HUES64 (cell line): ENCODE measurements at regions not wholly inside any gene's neighbourhood (a gene's known extent, or its start where the extent isn't known, plus 50 kb on each side); places are given as distances from the start of the nearest gene placed in this dataset.

Experiments used
- H3K27ac ChIP-seq: 2 replicates; pipeline ENCODE4 v1.7.0; 2013; ENCODE audit warnings: low read depth, low read length, inconsistent platforms
- H3K27me3 ChIP-seq: 2 replicates; pipeline ENCODE4 v1.6.1; 2013; ENCODE audit warnings: mild to moderate bottlenecking, low read length; ENCODE audit not compliant: insufficient read depth
- H3K36me3 ChIP-seq: 2 replicates; pipeline ENCODE4 v1.6.1; 2013; ENCODE audit warnings: mild to moderate bottlenecking, low read length; ENCODE audit not compliant: insufficient read depth
- H3K4me1 ChIP-seq: 2 replicates; pipeline ENCODE4 v1.6.1; 2013; ENCODE audit warnings: mild to moderate bottlenecking, low read length, moderate library complexity; ENCODE audit not compliant: insufficient read depth
- H3K4me3 ChIP-seq: 2 replicates; pipeline ENCODE4 v1.5.1; 2013; ENCODE audit warnings: mild to moderate bottlenecking, low read length, moderate library complexity
- H3K9ac ChIP-seq: 2 replicates; pipeline ENCODE4 v1.6.1; 2013; ENCODE audit warnings: mild to moderate bottlenecking, low read depth, low read length
- H3K9me3 ChIP-seq: 2 replicates; pipeline ENCODE4 v1.6.1; 2013; ENCODE audit warnings: low read depth, low read length; ENCODE audit not compliant: insufficient read depth
- WGBS: fragments of 150-250, 120-280 bp; methylation state at CpG from one replicate; pipeline ENCODE4 v1.1.7; 2013; ENCODE audit warnings: missing lambda C conversion rate; 5-methylcytosine and 5-hydroxymethylcytosine counted together

DNA sequence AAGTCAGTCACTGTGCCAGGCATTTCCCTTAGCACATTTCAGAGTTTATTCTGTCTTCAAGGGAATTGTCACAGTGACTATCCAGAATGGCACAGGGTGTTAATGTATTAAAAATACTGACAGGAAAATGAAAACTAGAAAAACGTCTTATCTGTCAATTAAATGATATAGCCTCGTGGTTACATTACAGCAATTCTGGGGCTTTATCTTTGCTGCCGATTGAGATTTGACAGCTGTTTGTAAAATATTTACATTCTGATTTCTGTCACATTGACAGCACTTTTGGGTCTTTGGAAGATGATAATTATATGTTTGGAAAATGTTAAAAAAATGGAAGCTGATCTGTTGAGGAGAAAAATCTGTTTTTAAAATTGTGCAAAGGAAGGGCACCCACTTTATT lies 250.0 kb downstream of the CHRM3 start:
- Histone ChIP-seq H3K36me3 (no peaks in the 10 kb centered on the region), H3K27me3 (no peaks in the 10 kb centered on the region), H3K4me1 (no peaks in the 10 kb centered on the region), H3K9ac (no peak overlapping the region), H3K27ac (no peak overlapping the region), H3K9me3 (no peaks in the 10 kb centered on the region), H3K4me3 (no peak overlapping the region)
- WGBS, result 92% methylated on average over 3 of the region's 3 CpGs

- Histone ChIP-seq H3K4me3 (no peak overlapping the region), H3K4me1 (no peaks in the 10 kb centered on the region), H3K27me3 (no peaks in the 10 kb centered on the region), H3K27ac (no peak overlapping the region), H3K9me3 (peaks cover 10% of the 10 kb centered on the region; the same call in 1 of the 2 replicates), H3K36me3 (0 out of 2 replicates have a peak, but pooled peaks cover 6% of the 10 kb centered on the region), H3K9ac (no peak overlapping the region)
- WGBS, result 90% methylated on average over 3 of the region's 3 CpGs
Measured at GRCh38 chr1:239644604-239645003, 258.2 kb downstream of the CHRM3 start.

DNA sequence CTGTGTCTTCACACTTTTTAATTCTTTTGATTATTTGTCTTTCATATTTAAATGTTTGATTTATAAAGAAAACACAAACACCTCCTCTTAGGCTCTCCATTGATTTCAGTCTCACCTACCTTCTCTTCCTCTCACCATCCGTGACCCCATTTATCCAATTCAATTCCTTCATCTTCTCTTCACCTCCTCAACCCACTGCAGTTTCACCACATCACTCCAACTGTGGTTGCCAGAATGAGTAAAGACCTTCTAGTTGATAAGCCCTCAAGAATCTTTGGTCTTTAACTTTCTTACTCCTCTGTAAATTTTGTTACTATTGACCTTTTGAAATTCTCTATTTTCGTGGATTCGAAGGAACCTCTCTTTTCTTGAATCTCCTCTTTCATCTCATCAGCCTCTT lies 260.7 kb downstream of the CHRM3 start:
- H3K4me1 ChIP-seq, result peaks cover 9% of the 10 kb centered on the region; the same call in 1 of the 2 replicates
- WGBS, result 93% methylated on average over 3 of the region's 3 CpGs
- H3K9ac ChIP-seq, result no peak overlapping the region
- H3K9me3 ChIP-seq, result peaks cover 19% of the 10 kb centered on the region
- H3K36me3 ChIP-seq, result 0 out of 2 replicates have a peak, but pooled peaks cover 6% of the 10 kb centered on the region
- H3K4me3 ChIP-seq, result no peak overlapping the region
- H3K27me3 ChIP-seq, result no peaks in the 10 kb centered on the region
- H3K27ac ChIP-seq, result no peak overlapping the region

DNA sequence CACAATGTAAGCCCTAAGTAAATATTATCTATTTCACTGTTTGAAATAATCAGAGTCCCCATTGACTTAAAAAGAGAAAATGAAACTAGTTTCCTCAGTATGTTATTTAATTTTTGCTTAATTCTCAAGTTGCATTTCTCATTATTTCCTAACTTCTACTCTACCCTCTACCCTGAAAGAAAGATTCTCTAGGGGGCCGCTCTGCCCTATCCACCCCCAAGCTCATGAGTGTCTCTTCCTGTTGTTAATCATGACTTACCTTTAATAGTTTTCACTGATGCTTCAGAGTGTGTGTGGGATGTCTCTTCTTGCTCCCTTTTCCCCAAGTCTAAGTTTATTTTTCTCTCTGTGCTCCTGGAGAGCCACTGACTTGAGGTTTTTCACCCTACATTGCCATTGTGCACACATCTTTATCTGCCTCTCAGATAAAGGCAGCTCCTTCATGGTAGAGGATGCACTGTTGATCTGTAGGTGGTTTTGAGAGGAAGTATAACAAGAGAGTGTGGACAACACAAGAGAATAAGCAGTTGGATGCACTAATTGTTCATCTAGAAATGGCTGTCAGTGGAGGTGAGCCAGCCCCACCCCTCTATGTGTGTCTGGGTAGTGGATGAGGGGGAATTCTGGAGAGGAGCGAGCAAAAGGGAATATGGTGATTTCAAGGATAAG lies 261.7 kb downstream of the CHRM3 start:
- Histone ChIP-seq H3K4me1 (peaks cover 12% of the 10 kb centered on the region; the same call in 1 of the 2 replicates), H3K27me3 (no peaks in the 10 kb centered on the region)
- 93% methylated on average over 2 of the region's 2 CpGs for WGBS

GRCh38 chr1:239655023-239655422 lies 268.7 kb downstream of the CHRM3 start:
- no peaks in the 10 kb centered on the region for H3K27me3 ChIP-seq
- no peaks in the 10 kb centered on the region for H3K36me3 ChIP-seq
- WGBS, result 98% methylated on average over 2 of the region's 2 CpGs
- H3K27ac ChIP-seq, result no peak overlapping the region
- no peak overlapping the region for H3K9ac ChIP-seq
- H3K9me3 ChIP-seq, result peaks cover 11% of the 10 kb centered on the region; the same call in 1 of the 2 replicates
- H3K4me1 ChIP-seq, result peaks cover 18% of the 10 kb centered on the region; the same call in 1 of the 2 replicates
- H3K4me3 ChIP-seq, result no peak overlapping the region

More for the DNA sequence above, 261.7 kb downstream of the CHRM3 start:
- no peak overlapping the region for H3K27ac ChIP-seq
- H3K36me3 ChIP-seq, result 0 out of 2 replicates have a peak, but pooled peaks cover 6% of the 10 kb centered on the region
- H3K9me3 ChIP-seq, result peaks cover 19% of the 10 kb centered on the region
- H3K9ac ChIP-seq, result no peak overlapping the region
- H3K4me3 ChIP-seq, result no peak overlapping the region

DNA sequence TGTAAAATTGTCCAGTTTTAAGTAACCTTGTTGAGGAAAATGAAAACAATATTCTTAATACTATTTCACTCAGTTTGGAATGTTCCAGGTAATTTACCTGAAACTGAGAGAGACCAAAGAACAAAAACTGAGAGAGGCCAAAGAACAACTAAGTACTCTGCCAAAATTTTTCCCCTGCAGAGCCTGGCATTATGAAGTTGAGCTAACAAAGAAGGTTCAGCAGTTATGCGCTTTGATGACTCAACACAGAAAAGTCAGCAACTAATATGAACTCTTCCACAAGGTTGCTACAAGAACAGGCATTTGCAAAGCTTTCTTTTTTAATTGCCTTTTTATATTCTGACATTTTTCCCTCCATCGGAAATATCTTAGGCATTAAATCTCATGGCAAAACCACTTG lies 270.9 kb downstream of the CHRM3 start:
- no peaks in the 10 kb centered on the region for H3K36me3 ChIP-seq
- no peak overlapping the region for H3K4me3 ChIP-seq
- 0 out of 2 replicates have a peak, but pooled peaks cover 3% of the 10 kb centered on the region for H3K9me3 ChIP-seq
- no peaks in the 10 kb centered on the region for H3K27me3 ChIP-seq
- peaks cover 6% of the 10 kb centered on the region; the same call in 1 of the 2 replicates for H3K4me1 ChIP-seq
- 90% methylated on average over 2 of the region's 2 CpGs for WGBS
- H3K9ac ChIP-seq, result no peak overlapping the region
- H3K27ac ChIP-seq, result no peak overlapping the region

GRCh38 chr1:239662950-239663349 lies 276.6 kb downstream of the CHRM3 start:
- WGBS, result 79% methylated on average over 3 of the region's 3 CpGs
- no peak overlapping the region for H3K4me3 ChIP-seq
- 0 out of 2 replicates have a peak, but pooled peaks cover 4% of the 10 kb centered on the region for H3K4me1 ChIP-seq
- H3K36me3 ChIP-seq, result no peaks in the 10 kb centered on the region
- H3K9me3 ChIP-seq, result no peaks in the 10 kb centered on the region
- H3K27ac ChIP-seq, result no peak overlapping the region
- H3K27me3 ChIP-seq, result no peaks in the 10 kb centered on the region
- no peak overlapping the region for H3K9ac ChIP-seq

GRCh38 chr1:239672256-239672655 lies 285.9 kb downstream of the CHRM3 start:
- Histone ChIP-seq H3K4me3 (no peak overlapping the region), H3K4me1 (peaks cover 28% of the 10 kb centered on the region), H3K27me3 (no peaks in the 10 kb centered on the region), H3K27ac (no peak overlapping the region), H3K36me3 (no peaks in the 10 kb centered on the region), H3K9ac (no peak overlapping the region), H3K9me3 (no peaks in the 10 kb centered on the region)
- WGBS, result 55% methylated on average over 1 of the region's 1 CpG

- Histone ChIP-seq H3K4me1 (peaks cover 13% of the 10 kb centered on the region; the same call in 1 of the 2 replicates), H3K4me3 (no peak overlapping the region), H3K36me3 (no peaks in the 10 kb centered on the region), H3K9me3 (no peaks in the 10 kb centered on the region), H3K27ac (no peak overlapping the region), H3K9ac (no peak overlapping the region), H3K27me3 (no peaks in the 10 kb centered on the region)
- 88% methylated on average over 2 of the region's 2 CpGs for WGBS
Measured at GRCh38 chr1:239675735-239676134, 289.4 kb downstream of the CHRM3 start.

GRCh38 chr1:239676522-239677273 lies 290.3 kb downstream of the CHRM3 start:
- no peak overlapping the region for H3K9ac ChIP-seq
- WGBS, result 52% methylated on average over 4 of the region's 4 CpGs
- no peak overlapping the region for H3K4me3 ChIP-seq
- no peak overlapping the region for H3K27ac ChIP-seq
- no peaks in the 10 kb centered on the region for H3K36me3 ChIP-seq
- no peaks in the 10 kb centered on the region for H3K27me3 ChIP-seq
- H3K4me1 ChIP-seq, result peaks cover 13% of the 10 kb centered on the region; the same call in 1 of the 2 replicates
- H3K9me3 ChIP-seq, result no peaks in the 10 kb centered on the region

DNA sequence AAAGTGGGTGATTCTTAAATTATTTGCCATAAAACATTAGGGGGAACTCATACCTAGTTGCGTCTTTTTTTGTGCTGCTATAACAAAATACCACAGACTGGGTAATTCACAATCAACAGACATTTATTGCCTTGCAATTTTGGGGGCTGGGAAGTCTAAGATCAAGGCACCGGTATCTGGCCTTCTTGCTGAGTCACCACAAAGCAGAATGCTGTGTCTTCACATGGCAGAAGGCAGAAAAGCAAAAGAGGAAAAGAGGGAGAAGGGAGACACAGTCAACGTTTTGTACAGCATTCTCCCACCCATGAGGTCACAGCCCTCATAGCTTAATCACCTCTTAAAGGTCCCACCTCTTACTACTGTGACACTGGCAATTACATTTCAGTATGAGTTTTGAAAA lies 291.0 kb downstream of the CHRM3 start:
- H3K36me3 ChIP-seq, result no peaks in the 10 kb centered on the region
- H3K27me3 ChIP-seq, result no peaks in the 10 kb centered on the region
- H3K4me1 ChIP-seq, result peaks cover 7% of the 10 kb centered on the region; the same call in 1 of the 2 replicates
- no peak overlapping the region for H3K4me3 ChIP-seq
- WGBS, result 79% methylated on average over 3 of the region's 3 CpGs
- no peak overlapping the region for H3K27ac ChIP-seq
- H3K9me3 ChIP-seq, result no peaks in the 10 kb centered on the region
- no peak overlapping the region for H3K9ac ChIP-seq
